Retinal pigment epithelial cell (primary cell): ENCODE measurements at regions not wholly inside any gene's neighbourhood (a gene's known extent, or its start where the extent isn't known, plus 50 kb on each side); places are given as distances from the start of the nearest gene placed in this dataset.

Experiments used
- DNase-seq: peaks from one replicate; pipeline ENCODE4 v3.0.0-alpha.2; 2010; ENCODE audit warnings: low read depth
- H3K4me3 ChIP-seq: 2 replicates; pipeline ENCODE4 v1.5.1; 2011; ENCODE audit warnings: mild to moderate bottlenecking, low read length, control low read depth, moderate library complexity
- CTCF ChIP-seq: conservative IDR thresholded peaks from 2 replicates; pipeline ENCODE4 v1.5.1; 2011; ENCODE audit warnings: low read depth, low read length, control low read depth, inconsistent platforms

- no peak for DNase-seq
- H3K4me3 ChIP-seq: no peak overlapping the region
- no peak for TF ChIP-seq CTCF
These were observed 215.2 kb upstream of the NOCT start for GRCh38 chr4:138800421-138800820.

GRCh38 chr4:138798404-138798803 lies 217.2 kb upstream of the NOCT start:
- no peak for DNase-seq
- no peak overlapping the region for H3K4me3 ChIP-seq
- no peak for TF ChIP-seq CTCF

GRCh38 chr4:138797646-138798045 lies 217.9 kb upstream of the NOCT start:
- no peak for TF ChIP-seq CTCF
- DNase-seq: no peak

GRCh38 chr4:138796761-138797160 lies 218.8 kb upstream of the NOCT start:
- no peak for DNase-seq
- no peak for TF ChIP-seq CTCF
- H3K4me3 ChIP-seq: no peak overlapping the region

More at GRCh38 chr4:138797646-138798045, 217.9 kb upstream of the NOCT start:
- H3K4me3 ChIP-seq: no peak overlapping the region

GRCh38 chr4:138790706-138791340 lies 224.8 kb upstream of the NOCT start:
- H3K4me3 ChIP-seq: no peak overlapping the region
- TF ChIP-seq CTCF: no peak
- DNase-seq: no peak

GRCh38 chr4:138789796-138790195 lies 225.8 kb upstream of the NOCT start:
- no peak for TF ChIP-seq CTCF
- DNase-seq: no peak
- no peak overlapping the region for H3K4me3 ChIP-seq

- H3K4me3 ChIP-seq: no peak overlapping the region
- no peak for TF ChIP-seq CTCF
- no peak for DNase-seq
These were observed 226.7 kb upstream of the NOCT start for GRCh38 chr4:138788857-138789256.
